Heart left ventricle (tissue), 16 donors: ENCODE measurements at regions not wholly inside any gene's neighbourhood (a gene's known extent, or its start where the extent isn't known, plus 50 kb on each side); places are given as distances from the start of the nearest gene placed in this dataset.

Source experiments
- ATAC-seq, 4 donors: fragments of 200-7000 bp; cut with Tn5 transposase; one replicate each; pipeline ENCODE4 v1.9.1; 2020 to 2022; ENCODE audit warnings: moderate library complexity in 4 of 4, mild to moderate bottlenecking in 3 of 4, moderate number of reproducible peaks in 1 of 4
- DNase-seq, 5 donors: peaks; one replicate each; pipeline ENCODE4 v3.0.0-alpha.2; 2020
- H3K27ac ChIP-seq, 12 donors: fragments of 200-600 bp; sonication (generic) in 4 of 12; one replicate each; pipeline versions ENCODE4 v1.5.0 to v1.8.0; 2016 to 2022; ENCODE audit warnings: mild to moderate bottlenecking in 2 of 12
- H3K27me3 ChIP-seq, 9 donors: fragments of 200-600 bp; sonication (generic) in 2 of 9; one replicate each; pipeline versions ENCODE4 v1.5.1 to v1.8.0; 2016 to 2022; ENCODE audit warnings: mild to moderate bottlenecking in 3 of 9
- H3K36me3 ChIP-seq, 9 donors: fragments of 200-600 bp; sonication (generic) in 2 of 9; one replicate each; pipeline versions ENCODE4 v1.5.0 to v1.8.0; 2018 to 2022; ENCODE audit warnings: mild to moderate bottlenecking in 2 of 9
- H3K4me1 ChIP-seq, 12 donors: fragments of 200-600 bp; sonication (generic) in 4 of 12; one replicate each; pipeline versions ENCODE4 v1.5.0 to v1.8.0; 2016 to 2022; ENCODE audit warnings: mild to moderate bottlenecking in 3 of 12
- H3K4me3 ChIP-seq, 12 donors: fragments of 200-600 bp; sonication (generic) in 4 of 12; one replicate each; pipeline versions ENCODE4 v1.5.0 to v1.8.0; 2017 to 2022; ENCODE audit warnings: mild to moderate bottlenecking in 9 of 12, moderate library complexity in 4 of 12
- H3K9me3 ChIP-seq, 12 donors: fragments of 200-600 bp; sonication (generic) in 4 of 12; one replicate each; pipeline versions ENCODE4 v1.5.0 to v1.8.0; 2016 to 2022; ENCODE audit warnings: mild to moderate bottlenecking in 1 of 12
- CTCF ChIP-seq, 12 donors: fragments of 200-600 bp; sonication (generic) in 4 of 12; IDR thresholded peaks; one replicate each; pipeline versions ENCODE4 v1.5.0 to v1.8.0; 2018 to 2022; ENCODE audit warnings: antibody characterized with exemption in 12 of 12, mild to moderate bottlenecking in 5 of 12
- POLR2A ChIP-seq, 2 donors: fragments of 450-650 bp; IDR thresholded peaks; one replicate each; pipeline ENCODE4 v1.6.1; 2017; ENCODE audit warnings: antibody characterized with exemption in 2 of 2, mild to moderate bottlenecking in 2 of 2, moderate library complexity in 2 of 2
- WGBS, 4 donors: extraction: QIAGEN DNeasy Blood & Tissue Kit in 2 of 4; methylation state at CpG; one replicate each; pipeline versions ENCODE4 v1.1.5 to v1.1.7; 2013 to 2018; 5-methylcytosine and 5-hydroxymethylcytosine counted together
- intact Hi-C, 10 donors: fragments of 100-400 bp; cut with DNase I; formaldehyde crosslinking; loops; one replicate each; pipeline versions ENCODE4 v1.11.1 to v1.14.2; 2022
- donor health status: ischemic (EF 13 %, LVEDD 7.1; RV severe dilation, severe dysfunction).
- donor health status: healthy with polysubstance abuse.
- donor health status: DM: no; HTN: yes; CAD: no.
- donor health status: DM: no; HTN: no; CAD: no.
- donor health status: ischemic (EF 25% LVEDD 6.9; RV normal size, moderate dysfunction).
- donor health status: ischemic (EF 25% LVEDD 5.7; RV mildly dilated, moderate dysfunction).
- donor health status: healthy.
- donor health status: DM: yes; HTN: yes; CAD: no.
- donor health status: ischemic (EF 35%, LVEDD 5.7; RV mildly dilated, moderate dysfunction).
- donor health status: nonischemic (EF 11% LVEDD 7.7; RV severe dilation, severe dysfunction).
- donor health status: DM: yes; HTN: yes; CAD: no.
- donor health status: PGD.
- donor health status: ischemic (EF 29% LVEDD 5.4; RV normal size, mild dysfunction).
- donor health status: nonischemic (EF 23%, LVEDD 6.1; RV moderate dilation, normal function).

- H3K27me3 ChIP-seq, result peaks cover 0 to 12% (median 0%) of the 10 kb centered on the region in 9 donors
- H3K27ac ChIP-seq, result no peak overlapping the region
- DNase-seq, result no peak
- H3K9me3 ChIP-seq, result peaks cover 0 to 8% (median 0%) of the 10 kb centered on the region in 12 donors
- intact Hi-C loops, result no loop called here
- H3K4me1 ChIP-seq, result no peaks in the 10 kb centered on the region
- H3K4me3 ChIP-seq, result no peak overlapping the region
- no peak for ATAC-seq
- 77 to 93% (median 85%) methylated on average over 2 of the region's 2 CpGs for WGBS, 4 donors
- TF ChIP-seq POLR2A (IDR thresholded peaks at IDR 0.05) (no peak), CTCF (IDR thresholded peaks at IDR 0.05) (no peak)
- no peaks in the 10 kb centered on the region for H3K36me3 ChIP-seq
These were observed 73.8 kb downstream of the IRX2 start for GRCh38 chr5:2677689-2678088.

- TF ChIP-seq POLR2A (IDR thresholded peaks at IDR 0.05) (no peak), CTCF (IDR thresholded peaks at IDR 0.05) (no peak)
- H3K9me3 ChIP-seq, result peaks cover 0 to 8% (median 0%) of the 10 kb centered on the region in 12 donors
- H3K4me1 ChIP-seq, result no peaks in the 10 kb centered on the region
- no peak overlapping the region for H3K4me3 ChIP-seq
- DNase-seq (no peak), ATAC-seq (no peak)
- no peak overlapping the region for H3K27ac ChIP-seq
- WGBS, 4 donors, result 77 to 83% (median 81%) methylated on average over 7 of the region's 7 CpGs
- intact Hi-C loops, result no loop called here
- peaks cover 0 to 17% (median 0%) of the 10 kb centered on the region in 9 donors for H3K27me3 ChIP-seq
- H3K36me3 ChIP-seq, result no peaks in the 10 kb centered on the region
These were observed 75.9 kb downstream of the IRX2 start for GRCh38 chr5:2675548-2675947.

- Histone ChIP-seq H3K27me3 (peaks cover 0 to 17% (median 0%) of the 10 kb centered on the region in 9 donors), H3K4me3 (no peak overlapping the region), H3K27ac (no peak overlapping the region), H3K36me3 (no peaks in the 10 kb centered on the region), H3K9me3 (peaks cover 0 to 8% (median 0%) of the 10 kb centered on the region in 12 donors), H3K4me1 (no peaks in the 10 kb centered on the region)
- WGBS, 4 donors, result 76 to 88% (median 80%) methylated on average over 3 of the region's 3 CpGs
- no peak for TF ChIP-seq CTCF (IDR thresholded peaks at IDR 0.05)
- no peak for TF ChIP-seq POLR2A (IDR thresholded peaks at IDR 0.05)
- intact Hi-C loops, result no loop called here
- no peak for DNase-seq
- ATAC-seq, result no peak
These were observed 77.0 kb downstream of the IRX2 start for GRCh38 chr5:2674456-2674855.

GRCh38 chr5:2670940-2671339 is 80.5 kb downstream of the IRX2 start:
- Histone ChIP-seq H3K36me3 (no peaks in the 10 kb centered on the region), H3K27me3 (peaks cover 0 to 17% (median 0%) of the 10 kb centered on the region in 9 donors), H3K9me3 (no peaks in the 10 kb centered on the region), H3K4me1 (no peaks in the 10 kb centered on the region), H3K4me3 (no peak overlapping the region), H3K27ac (no peak overlapping the region)
- 68 to 77% (median 73%) methylated on average over 8 to 14 of the region's 14 CpGs for WGBS, 4 donors
- TF ChIP-seq CTCF (IDR thresholded peaks at IDR 0.05) (no peak), POLR2A (IDR thresholded peaks at IDR 0.05) (no peak)
- ATAC-seq, result peak in 1 of 4 donors; percentile 22
- intact Hi-C loops, result no loop called here
- DNase-seq, result no peak
